GM18511 (cell line): ENCODE measurements at regions not wholly inside any gene's neighbourhood (a gene's known extent, or its start where the extent isn't known, plus 50 kb on each side); places are given as distances from the start of the nearest gene placed in this dataset.

ENCODE experiments used
- ATAC-seq: cut with Tn5 transposase; IDR thresholded peaks from one replicate; pipeline ENCODE4 v1.9.1; 2021; ENCODE audit warnings: mild to moderate bottlenecking, moderate library complexity; ENCODE audit not compliant: unreplicated experiment

- ATAC-seq: no peak
Observed at GRCh38 chr6:140044626-140045025, 670.2 kb upstream of the CITED2 start.

- ATAC-seq: peak; percentile 62
Observed at GRCh38 chr6:140043762-140044378, 669.4 kb upstream of the CITED2 start.

GRCh38 chr6:140043357-140043756, 668.9 kb upstream of the CITED2 start:
- no peak for ATAC-seq

GRCh38 chr6:140041571-140042332, 667.3 kb upstream of the CITED2 start:
- no peak for ATAC-seq

GRCh38 chr6:140041056-140041455, 666.6 kb upstream of the CITED2 start:
- ATAC-seq: no peak

- no peak for ATAC-seq
Observed at GRCh38 chr6:140040396-140040795, 665.9 kb upstream of the CITED2 start.

GRCh38 chr6:140039364-140039763, 664.9 kb upstream of the CITED2 start:
- ATAC-seq: no peak

- no peak for ATAC-seq
Observed at GRCh38 chr6:140036196-140036595, 661.7 kb upstream of the CITED2 start.

GRCh38 chr6:140032189-140032588, 657.7 kb upstream of the CITED2 start:
- no peak for ATAC-seq

GRCh38 chr6:140029551-140029950, 655.1 kb upstream of the CITED2 start:
- ATAC-seq: no peak

GRCh38 chr6:140027219-140027618, 652.8 kb upstream of the CITED2 start:
- ATAC-seq: no peak

- no peak for ATAC-seq
Observed at GRCh38 chr6:140026546-140026945, 652.1 kb upstream of the CITED2 start.

- ATAC-seq: no peak
Observed at GRCh38 chr6:140025171-140025570, 650.7 kb upstream of the CITED2 start.

GRCh38 chr6:140020207-140020791, 645.9 kb upstream of the CITED2 start:
- ATAC-seq: no peak

GRCh38 chr6:140018588-140018987, 644.1 kb upstream of the CITED2 start:
- ATAC-seq: no peak

- ATAC-seq: no peak
Observed at GRCh38 chr6:140017470-140017869, 643.0 kb upstream of the CITED2 start.

GRCh38 chr6:140012150-140012549, 637.7 kb upstream of the CITED2 start:
- no peak for ATAC-seq

GRCh38 chr6:140011537-140011936, 637.1 kb upstream of the CITED2 start:
- ATAC-seq: no peak

GRCh38 chr6:140009286-140009685, 634.8 kb upstream of the CITED2 start:
- ATAC-seq: no peak

GRCh38 chr6:140007525-140007924, 633.1 kb upstream of the CITED2 start:
- no peak for ATAC-seq

- ATAC-seq: no peak
Observed at GRCh38 chr6:140003217-140003616, 628.8 kb upstream of the CITED2 start.

- ATAC-seq: no peak
Observed at GRCh38 chr6:140002396-140003022, 628.1 kb upstream of the CITED2 start.
